OCI-LY7 (cell line): ENCODE measurements at regions not wholly inside any gene's neighbourhood (a gene's known extent, or its start where the extent isn't known, plus 50 kb on each side); places are given as distances from the start of the nearest gene placed in this dataset.

Source experiments
- BruUV-seq: library from RNA; stranded (reverse); fragments of 400-500 nt; replicated peaks from 2 replicates; lab custom pipeline; 2021; lab: Mats Ljungman, UMichigan
- CTCF ChIA-PET: fragments of 300-600 bp; sonication (Branson Sonifier 250); formaldehyde crosslinking; loops from one replicate; lab custom pipeline; 2022; ENCODE audit warnings: antibody characterized with exemption; ENCODE audit not compliant: unreplicated experiment; lab: Charles Lee
- POLR2A ChIA-PET: fragments of 300-600 bp; sonication (Branson Sonifier 250); formaldehyde crosslinking; loops from one replicate; lab custom pipeline; 2022; ENCODE audit warnings: antibody characterized with exemption; lab: Charles Lee
- DNase-seq: peaks from one replicate; pipeline ENCODE4 v3.0.0-alpha.2; 2015; ENCODE audit warnings: low spot score
- H2AFZ ChIP-seq: fragments of 200-600 bp; sonication (generic), shearing (Covaris generic); 2 replicates; pipeline ENCODE4 v1.6.1; 2014; ENCODE audit warnings: mild to moderate bottlenecking, antibody characterized with exemption, low read length, moderate library complexity
- H3K27ac ChIP-seq: fragments of 200-600 bp; sonication (generic); 2 replicates; pipeline ENCODE4 v1.5.1; 2014; ENCODE audit warnings: mixed run types, low read depth, mild to moderate bottlenecking, moderate library complexity, low read length, inconsistent platforms; ENCODE audit not compliant: poor library complexity, severe bottlenecking
- H3K36me3 ChIP-seq: fragments of 200-600 bp; sonication (generic); 2 replicates; pipeline ENCODE4 v1.6.1; 2014; ENCODE audit warnings: mild to moderate bottlenecking, antibody characterized with exemption, low read length, moderate library complexity, mixed read lengths; ENCODE audit not compliant: insufficient read depth
- H3K4me1 ChIP-seq: fragments of 200-600 bp; sonication (generic); 2 replicates; pipeline ENCODE4 v1.5.1; 2014; ENCODE audit warnings: mild to moderate bottlenecking, low read length; ENCODE audit not compliant: insufficient read depth, poor library complexity, severe bottlenecking
- H3K4me2 ChIP-seq: fragments of 200-600 bp; sonication (generic); 2 replicates; pipeline ENCODE4 v1.6.1; 2014; ENCODE audit warnings: mild to moderate bottlenecking, low read length
- H3K4me3 ChIP-seq: fragments of 200-600 bp; sonication (generic); 2 replicates; pipeline ENCODE4 v1.5.1; 2014; ENCODE audit warnings: mild to moderate bottlenecking, low read depth, low read length; ENCODE audit not compliant: poor library complexity, severe bottlenecking
- H3K79me2 ChIP-seq: fragments of 200-600 bp; sonication (generic); 2 replicates; pipeline ENCODE4 v1.6.1; 2016; ENCODE audit warnings: low read depth, mild to moderate bottlenecking, low read length, moderate library complexity, mixed read lengths; ENCODE audit not compliant: insufficient read depth
- H3K9me2 ChIP-seq: fragments of 200-600 bp; sonication (generic); 2 replicates; pipeline ENCODE4 v1.6.1; 2016; ENCODE audit warnings: mild to moderate bottlenecking, low read length, mixed read lengths; ENCODE audit not compliant: insufficient read depth
- H3K9me3 ChIP-seq: fragments of 200-600 bp; sonication (generic); 2 replicates; pipeline ENCODE4 v1.6.1; 2014; ENCODE audit warnings: mild to moderate bottlenecking, mixed run types, low read length, mixed read lengths
- H4K20me1 ChIP-seq: fragments of 200-600 bp; sonication (generic); 2 replicates; pipeline ENCODE4 v1.6.1; 2014; ENCODE audit warnings: mild to moderate bottlenecking, antibody characterized with exemption, low read length, moderate library complexity, mixed read lengths; ENCODE audit not compliant: insufficient read depth
- CTCF ChIP-seq: fragments of 200-600 bp; sonication (generic); conservative IDR thresholded peaks from 2 replicates; pipeline ENCODE4 v1.5.1; 2014; ENCODE audit warnings: mild to moderate bottlenecking, antibody characterized with exemption, low read length, moderate library complexity, mixed read lengths
- EZH2phosphoT487 ChIP-seq: fragments of 200-600 bp; sonication (generic); IDR thresholded peaks from 2 replicates; pipeline ENCODE4 v1.6.1; 2018; ENCODE audit warnings: low read depth, borderline replicate concordance, mild to moderate bottlenecking, mixed run types, antibody characterized with exemption, low read length, moderate library complexity, mixed read lengths
- intact Hi-C: fragments of 100-400 bp; cut with micrococcal nuclease; formaldehyde crosslinking; loops from one replicate; pipeline ENCODE4 v1.10.0; 2022; ENCODE audit not compliant: unreplicated experiment

GRCh38 chr1:91092503-91092902 lies 70.7 kb upstream of the ZNF644 start:
- H3K9me3 ChIP-seq, result peaks cover 11% of the 10 kb centered on the region; the same call in 1 of the 2 replicates
- no peak overlapping the region for H3K27ac ChIP-seq
- no peaks in the 10 kb centered on the region for H3K9me2 ChIP-seq
- no peaks in the 10 kb centered on the region for H3K79me2 ChIP-seq
- POLR2A ChIA-PET, result interaction anchor here (0.6 to 0.7 kb wide), 2 partner anchors 146 to 691 kb away, joined by 3 read pairs; no protein-coding TSS in a partner anchor
- no TSS peak for BruUV-seq
- no peak overlapping the region for H2AFZ ChIP-seq
- no peaks in the 10 kb centered on the region for H3K36me3 ChIP-seq
- DNase-seq, result no peak
- no peaks in the 10 kb centered on the region for H4K20me1 ChIP-seq
- no peaks in the 10 kb centered on the region for H3K4me1 ChIP-seq
- CTCF ChIA-PET, result no interaction called here
- no peak overlapping the region for H3K4me2 ChIP-seq
- TF ChIP-seq EZH2phosphoT487 (no peak), CTCF (no peak)
- no peak overlapping the region for H3K4me3 ChIP-seq
- intact Hi-C loops, result no loop called here

GRCh38 chr1:91091812-91092211 lies 70.0 kb upstream of the ZNF644 start:
- DNase-seq, result no peak
- no peaks in the 10 kb centered on the region for H4K20me1 ChIP-seq
- intact Hi-C loops, result no loop called here
- H3K4me2 ChIP-seq, result no peak overlapping the region
- H2AFZ ChIP-seq, result no peak overlapping the region
- no peak overlapping the region for H3K27ac ChIP-seq
- no peaks in the 10 kb centered on the region for H3K4me1 ChIP-seq
- TF ChIP-seq CTCF (no peak), EZH2phosphoT487 (no peak)
- H3K9me2 ChIP-seq, result no peaks in the 10 kb centered on the region
- BruUV-seq, result no TSS peak
- H3K4me3 ChIP-seq, result no peak overlapping the region
- H3K79me2 ChIP-seq, result no peaks in the 10 kb centered on the region
- ChIA-PET CTCF (no interaction called here), POLR2A (interaction anchor here (0.6 to 0.7 kb wide), 2 partner anchors 146 to 692 kb away, joined by 3 read pairs; no protein-coding TSS in a partner anchor)
- no peaks in the 10 kb centered on the region for H3K36me3 ChIP-seq
- H3K9me3 ChIP-seq, result peaks cover 11% of the 10 kb centered on the region; the same call in 1 of the 2 replicates

GRCh38 chr1:91080650-91081049 lies 58.8 kb upstream of the ZNF644 start:
- Histone ChIP-seq H2AFZ (no peak overlapping the region), H3K4me1 (no peaks in the 10 kb centered on the region), H3K36me3 (no peaks in the 10 kb centered on the region), H4K20me1 (no peaks in the 10 kb centered on the region), H3K4me2 (no peak overlapping the region), H3K4me3 (no peak overlapping the region), H3K9me3 (no peaks in the 10 kb centered on the region), H3K9me2 (no peaks in the 10 kb centered on the region), H3K27ac (no peak overlapping the region), H3K79me2 (no peaks in the 10 kb centered on the region)
- no peak for DNase-seq
- ChIA-PET CTCF (no interaction called here), POLR2A (interaction anchor here (0.7 kb wide), 1 partner anchor 56 kb away, joined by 3 read pairs; no protein-coding TSS in a partner anchor)
- TF ChIP-seq EZH2phosphoT487 (no peak), CTCF (no peak)
- BruUV-seq, result no TSS peak
- intact Hi-C loops, result no loop called here
